Heart left ventricle (tissue), 16 donors: ENCODE measurements at regions not wholly inside any gene's neighbourhood (a gene's known extent, or its start where the extent isn't known, plus 50 kb on each side); places are given as distances from the start of the nearest gene placed in this dataset.

ENCODE experiments used
- ATAC-seq, 4 donors: fragments of 200-7000 bp; cut with Tn5 transposase; one replicate each; pipeline ENCODE4 v1.9.1; 2020 to 2022; ENCODE audit warnings: moderate library complexity in 4 of 4, mild to moderate bottlenecking in 3 of 4, moderate number of reproducible peaks in 1 of 4
- DNase-seq, 5 donors: peaks; one replicate each; pipeline ENCODE4 v3.0.0-alpha.2; 2020
- H3K27ac ChIP-seq, 12 donors: fragments of 200-600 bp; sonication (generic) in 4 of 12; one replicate each; pipeline versions ENCODE4 v1.5.0 to v1.8.0; 2016 to 2022; ENCODE audit warnings: mild to moderate bottlenecking in 2 of 12
- H3K27me3 ChIP-seq, 9 donors: fragments of 200-600 bp; sonication (generic) in 2 of 9; one replicate each; pipeline versions ENCODE4 v1.5.1 to v1.8.0; 2016 to 2022; ENCODE audit warnings: mild to moderate bottlenecking in 3 of 9
- H3K36me3 ChIP-seq, 9 donors: fragments of 200-600 bp; sonication (generic) in 2 of 9; one replicate each; pipeline versions ENCODE4 v1.5.0 to v1.8.0; 2018 to 2022; ENCODE audit warnings: mild to moderate bottlenecking in 2 of 9
- H3K4me1 ChIP-seq, 12 donors: fragments of 200-600 bp; sonication (generic) in 4 of 12; one replicate each; pipeline versions ENCODE4 v1.5.0 to v1.8.0; 2016 to 2022; ENCODE audit warnings: mild to moderate bottlenecking in 3 of 12
- H3K4me3 ChIP-seq, 12 donors: fragments of 200-600 bp; sonication (generic) in 4 of 12; one replicate each; pipeline versions ENCODE4 v1.5.0 to v1.8.0; 2017 to 2022; ENCODE audit warnings: mild to moderate bottlenecking in 9 of 12, moderate library complexity in 4 of 12
- H3K9me3 ChIP-seq, 12 donors: fragments of 200-600 bp; sonication (generic) in 4 of 12; one replicate each; pipeline versions ENCODE4 v1.5.0 to v1.8.0; 2016 to 2022; ENCODE audit warnings: mild to moderate bottlenecking in 1 of 12
- POLR2A ChIP-seq, 2 donors: fragments of 450-650 bp; IDR thresholded peaks; one replicate each; pipeline ENCODE4 v1.6.1; 2017; ENCODE audit warnings: antibody characterized with exemption in 2 of 2, mild to moderate bottlenecking in 2 of 2, moderate library complexity in 2 of 2
- WGBS, 4 donors: extraction: QIAGEN DNeasy Blood & Tissue Kit in 2 of 4; methylation state at CpG; one replicate each; pipeline versions ENCODE4 v1.1.5 to v1.1.7; 2013 to 2018; 5-methylcytosine and 5-hydroxymethylcytosine counted together
- intact Hi-C, 10 donors: fragments of 100-400 bp; cut with DNase I; formaldehyde crosslinking; loops; one replicate each; pipeline versions ENCODE4 v1.11.1 to v1.14.2; 2022
- TF ChIP-seq, protein P1 (sequence below), 12 donors: fragments of 200-600 bp; sonication (generic) in 4 of 12; IDR thresholded peaks; one replicate each; pipeline versions ENCODE4 v1.5.0 to v1.8.0; 2018 to 2022; ENCODE audit warnings: antibody characterized with exemption in 12 of 12, mild to moderate bottlenecking in 5 of 12
- donor health status: ischemic (EF 13 %, LVEDD 7.1; RV severe dilation, severe dysfunction).
- donor health status: healthy with polysubstance abuse.
- donor health status: DM: no; HTN: yes; CAD: no.
- donor health status: DM: no; HTN: no; CAD: no.
- donor health status: ischemic (EF 25% LVEDD 6.9; RV normal size, moderate dysfunction).
- donor health status: ischemic (EF 25% LVEDD 5.7; RV mildly dilated, moderate dysfunction).
- donor health status: healthy.
- donor health status: DM: yes; HTN: yes; CAD: no.
- donor health status: ischemic (EF 35%, LVEDD 5.7; RV mildly dilated, moderate dysfunction).
- donor health status: nonischemic (EF 11% LVEDD 7.7; RV severe dilation, severe dysfunction).
- donor health status: DM: yes; HTN: yes; CAD: no.
- donor health status: PGD.
- donor health status: ischemic (EF 29% LVEDD 5.4; RV normal size, mild dysfunction).
- donor health status: nonischemic (EF 23%, LVEDD 6.1; RV moderate dilation, normal function).

DNA sequence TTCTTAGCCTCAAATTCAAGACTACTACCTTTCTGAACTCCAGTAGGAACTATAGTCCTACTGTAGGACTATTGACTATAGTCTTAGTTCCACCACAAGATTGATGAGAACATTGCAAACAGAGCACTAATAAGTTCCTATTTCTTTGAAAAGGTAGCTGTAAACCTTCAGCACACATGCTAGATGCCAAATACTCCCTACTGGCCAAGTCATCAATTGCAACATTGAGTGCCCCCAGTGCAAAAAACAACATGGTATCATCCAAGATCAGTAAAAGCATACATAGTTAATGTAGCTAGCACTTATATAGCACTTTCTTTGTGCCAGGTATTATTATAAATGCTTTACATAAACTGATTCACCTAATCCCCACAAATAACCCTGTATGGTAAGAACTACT is 99.8 kb downstream of the MRPL39 start:
- H3K4me3 ChIP-seq = no peak overlapping the region
- intact Hi-C loops = no loop called here
- no peak for TF ChIP-seq POLR2A (IDR thresholded peaks at IDR 0.05)
- TF ChIP-seq, protein P1, sequence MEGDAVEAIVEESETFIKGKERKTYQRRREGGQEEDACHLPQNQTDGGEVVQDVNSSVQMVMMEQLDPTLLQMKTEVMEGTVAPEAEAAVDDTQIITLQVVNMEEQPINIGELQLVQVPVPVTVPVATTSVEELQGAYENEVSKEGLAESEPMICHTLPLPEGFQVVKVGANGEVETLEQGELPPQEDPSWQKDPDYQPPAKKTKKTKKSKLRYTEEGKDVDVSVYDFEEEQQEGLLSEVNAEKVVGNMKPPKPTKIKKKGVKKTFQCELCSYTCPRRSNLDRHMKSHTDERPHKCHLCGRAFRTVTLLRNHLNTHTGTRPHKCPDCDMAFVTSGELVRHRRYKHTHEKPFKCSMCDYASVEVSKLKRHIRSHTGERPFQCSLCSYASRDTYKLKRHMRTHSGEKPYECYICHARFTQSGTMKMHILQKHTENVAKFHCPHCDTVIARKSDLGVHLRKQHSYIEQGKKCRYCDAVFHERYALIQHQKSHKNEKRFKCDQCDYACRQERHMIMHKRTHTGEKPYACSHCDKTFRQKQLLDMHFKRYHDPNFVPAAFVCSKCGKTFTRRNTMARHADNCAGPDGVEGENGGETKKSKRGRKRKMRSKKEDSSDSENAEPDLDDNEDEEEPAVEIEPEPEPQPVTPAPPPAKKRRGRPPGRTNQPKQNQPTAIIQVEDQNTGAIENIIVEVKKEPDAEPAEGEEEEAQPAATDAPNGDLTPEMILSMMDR (IDR thresholded peaks at IDR 0.05) = no peak
- no peaks in the 10 kb centered on the region for H3K27me3 ChIP-seq
- H3K4me1 ChIP-seq = no peaks in the 10 kb centered on the region
- ATAC-seq (no peak), DNase-seq (no peak)
- H3K9me3 ChIP-seq = no peaks in the 10 kb centered on the region
- H3K36me3 ChIP-seq = no peaks in the 10 kb centered on the region
- no peak overlapping the region for H3K27ac ChIP-seq

GRCh38 chr21:25506887-25507286 is 100.4 kb downstream of the MRPL39 start:
- TF ChIP-seq, protein P1 (IDR thresholded peaks at IDR 0.05) = no peak
- TF ChIP-seq POLR2A (IDR thresholded peaks at IDR 0.05) = no peak
- H3K9me3 ChIP-seq = no peaks in the 10 kb centered on the region
- WGBS, 4 donors = 87 to 89% (median 88%) methylated on average over 6 of the region's 6 CpGs
- H3K27me3 ChIP-seq = no peaks in the 10 kb centered on the region
- H3K4me1 ChIP-seq = no peaks in the 10 kb centered on the region
- H3K36me3 ChIP-seq = no peaks in the 10 kb centered on the region
- ATAC-seq (no peak), DNase-seq (no peak)
- no peak overlapping the region for H3K27ac ChIP-seq
- no peak overlapping the region for H3K4me3 ChIP-seq
- intact Hi-C loops = no loop called here

DNA sequence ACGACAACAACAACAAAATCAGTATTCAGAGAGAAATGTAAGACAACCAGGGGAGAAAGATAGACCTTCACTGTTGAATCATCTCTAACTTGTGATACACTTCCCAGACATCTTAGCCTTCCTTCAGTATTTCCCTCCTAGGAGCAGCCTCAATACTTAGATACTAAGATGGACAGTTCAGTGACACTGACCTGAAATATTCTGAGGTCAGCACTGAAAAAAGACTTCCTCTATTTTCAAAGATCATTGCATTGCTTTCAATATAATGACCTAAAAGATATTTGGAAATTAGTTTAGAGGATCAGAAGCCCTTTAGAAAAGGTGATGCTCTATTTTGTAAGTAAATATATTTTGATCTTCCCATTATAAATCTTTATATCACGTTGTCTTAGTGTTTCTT is 101.0 kb downstream of the MRPL39 start:
- DNase-seq = no peak
- no peaks in the 10 kb centered on the region for H3K27me3 ChIP-seq
- H3K9me3 ChIP-seq = no peaks in the 10 kb centered on the region
- intact Hi-C loops = no loop called here
- no peaks in the 10 kb centered on the region for H3K4me1 ChIP-seq
- no peak for TF ChIP-seq POLR2A (IDR thresholded peaks at IDR 0.05)
- TF ChIP-seq, protein P1 (IDR thresholded peaks at IDR 0.05) = no peak
- 79 to 93% (median 84%) methylated on average over 2 of the region's 2 CpGs for WGBS, 4 donors
- H3K36me3 ChIP-seq = no peaks in the 10 kb centered on the region
- no peak overlapping the region for H3K4me3 ChIP-seq
- H3K27ac ChIP-seq = no peak overlapping the region
- ATAC-seq = no peak

- Histone ChIP-seq H3K4me1 (no peaks in the 10 kb centered on the region), H3K27ac (no peak overlapping the region), H3K9me3 (no peaks in the 10 kb centered on the region), H3K36me3 (no peaks in the 10 kb centered on the region), H3K4me3 (no peak overlapping the region), H3K27me3 (no peaks in the 10 kb centered on the region)
- no peak for ATAC-seq
- intact Hi-C loops = loop anchor here in 1 of 10 donors (5.0 kb wide), 1 partner anchor 48 kb away; no protein-coding TSS in a partner anchor
- TF ChIP-seq POLR2A (IDR thresholded peaks at IDR 0.05) = no peak
- TF ChIP-seq, protein P1 (IDR thresholded peaks at IDR 0.05) = no peak
- WGBS, 4 donors = 90 to 96% (median 94%) methylated on average over 1 of the region's 1 CpG
- DNase-seq = no peak
Observed at GRCh38 chr21:25503981-25504380, 103.3 kb downstream of the MRPL39 start.
